Coronary artery (tissue), 2 donors: ENCODE measurements at regions not wholly inside any gene's neighbourhood (a gene's known extent, or its start where the extent isn't known, plus 50 kb on each side); places are given as distances from the start of the nearest gene placed in this dataset.
"Not testable (repeated sequence)": the region's sequence is repeated elsewhere in the genome, so short reads cannot be mapped to it uniquely, and the experiment has no call there.

ENCODE experiments used
- DNase-seq: peaks from one replicate; pipeline ENCODE4 v3.0.0-alpha.2; 2017; ENCODE audit warnings: low spot score
- H3K27ac ChIP-seq, 2 donors: fragments of 200-600 bp; sonication (generic); one replicate each; pipeline ENCODE4 v1.5.1; 2016 to 2019
- H3K4me3 ChIP-seq: fragments of 200-600 bp; sonication (generic); 2 replicates; pipeline ENCODE4 v1.5.1; 2016; ENCODE audit warnings: mild to moderate bottlenecking, moderate library complexity
- CTCF ChIP-seq: fragments of 200-600 bp; sonication (generic); IDR thresholded peaks from one replicate; pipeline ENCODE4 v1.5.1; 2019; ENCODE audit warnings: antibody characterized with exemption

GRCh38 chr13:80074143-80074752 lies 266.7 kb downstream of the SPRY2 start:
- no peak overlapping the region for H3K27ac ChIP-seq
- no peak for DNase-seq
- H3K4me3 ChIP-seq, result no peak overlapping the region
- TF ChIP-seq CTCF, result no peak

GRCh38 chr13:80072231-80072630 lies 268.7 kb downstream of the SPRY2 start:
- H3K4me3 ChIP-seq, result no peak overlapping the region
- TF ChIP-seq CTCF, result no peak
- DNase-seq, result no peak
- H3K27ac ChIP-seq, result no peak overlapping the region

GRCh38 chr13:80070024-80070703 lies 270.8 kb downstream of the SPRY2 start:
- H3K4me3 ChIP-seq, result no peak overlapping the region
- no peak overlapping the region for H3K27ac ChIP-seq
- no peak for DNase-seq
- TF ChIP-seq CTCF, result no peak

GRCh38 chr13:80069374-80069773 lies 271.6 kb downstream of the SPRY2 start:
- DNase-seq, result no peak
- Histone ChIP-seq H3K27ac (no peak overlapping the region), H3K4me3 (no peak overlapping the region)
- no peak for TF ChIP-seq CTCF

GRCh38 chr13:80065996-80066395 lies 274.9 kb downstream of the SPRY2 start:
- no peak for TF ChIP-seq CTCF
- no peak overlapping the region for H3K27ac ChIP-seq
- DNase-seq, result no peak

GRCh38 chr13:80062416-80062815 lies 278.5 kb downstream of the SPRY2 start:
- not testable (repeated sequence) for H3K4me3 ChIP-seq, DNase-seq, H3K27ac ChIP-seq

More at GRCh38 chr13:80065996-80066395, 274.9 kb downstream of the SPRY2 start:
- H3K4me3 ChIP-seq, result no peak overlapping the region

GRCh38 chr13:80059789-80060188 lies 281.1 kb downstream of the SPRY2 start:
- no peak for DNase-seq
- H3K4me3 ChIP-seq, result no peak overlapping the region
- no peak overlapping the region for H3K27ac ChIP-seq
- no peak for TF ChIP-seq CTCF
